ENCODE measurements at regions not wholly inside any gene's neighbourhood (a gene's known extent, or its start where the extent isn't known, plus 50 kb on each side); places are given as distances from the start of the nearest gene placed in this dataset.
A peak's percentile ranks its signal among the peaks of the same experiment; 100 is the strongest.

DNA sequence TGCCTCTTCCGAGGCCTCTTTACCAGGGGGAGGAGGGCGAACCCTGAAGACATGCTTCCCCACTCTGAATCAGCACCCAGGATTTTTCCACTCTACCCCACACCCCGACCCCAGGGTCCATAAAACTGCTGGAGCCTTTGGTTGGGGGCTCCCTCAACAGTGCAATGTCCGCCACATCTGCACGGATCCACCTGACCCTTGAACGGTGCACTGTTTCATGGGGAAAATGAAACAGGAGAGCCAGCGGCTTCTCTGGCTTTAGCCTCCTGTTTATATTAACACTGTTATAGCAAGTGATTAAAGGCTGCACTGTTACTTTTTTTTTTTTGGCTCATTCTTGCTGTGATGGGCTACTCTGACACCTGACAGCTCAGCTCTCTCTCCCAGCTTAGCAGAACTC lies 124.1 kb upstream of the DLG1 start:
- no peak overlapping the region for H3K27ac ChIP-seq
- peaks cover 10% of the 10 kb centered on the region for H3K27me3 Mint-ChIP-seq (ENCODE audit: insufficient read depth, low read depth)
- no peaks in the 10 kb centered on the region for H3K36me3 Mint-ChIP-seq
- H3K27me3 ChIP-seq, result no peaks in the 10 kb centered on the region
- no peaks in the 10 kb centered on the region for H4K20me1 ChIP-seq (ENCODE audit: low read depth)
- H3K9ac ChIP-seq, result no peak overlapping the region
- no peaks in the 10 kb centered on the region for H3K9me3 Mint-ChIP-seq
- H3K36me3 ChIP-seq, result no peaks in the 10 kb centered on the region
- peaks cover 14% of the 10 kb centered on the region for H3F3A ChIP-seq (ENCODE audit: low read depth)
- no peaks in the 10 kb centered on the region for H3K79me2 ChIP-seq (ENCODE audit: low read depth)
- no peak overlapping the region for H3K4me3 Mint-ChIP-seq
- no peaks in the 10 kb centered on the region for H3K9me3 ChIP-seq (ENCODE audit: low read depth)
- H3K4me3 ChIP-seq, result no peak overlapping the region
- H3K4me2 ChIP-seq, result no peak overlapping the region
- DNase-seq (ENCODE audit: low spot score), result no peak
- peak overlapping the region; percentile 50 for H3K27ac Mint-ChIP-seq
- H2AFZ ChIP-seq (replicated peaks), result no peak overlapping the region
- peaks cover 26% of the 10 kb centered on the region for H3K4me1 ChIP-seq
- TF ChIP-seq CTCF (IDR thresholded peaks at IDR 0.05), result no peak
- no peak for TF ChIP-seq EZH2 (IDR thresholded peaks at IDR 0.05)
- TF ChIP-seq EZH2phosphoT487 (IDR thresholded peaks at IDR 0.05), result no peak
- peaks cover 19% of the 10 kb centered on the region for H3K4me1 Mint-ChIP-seq

DNA sequence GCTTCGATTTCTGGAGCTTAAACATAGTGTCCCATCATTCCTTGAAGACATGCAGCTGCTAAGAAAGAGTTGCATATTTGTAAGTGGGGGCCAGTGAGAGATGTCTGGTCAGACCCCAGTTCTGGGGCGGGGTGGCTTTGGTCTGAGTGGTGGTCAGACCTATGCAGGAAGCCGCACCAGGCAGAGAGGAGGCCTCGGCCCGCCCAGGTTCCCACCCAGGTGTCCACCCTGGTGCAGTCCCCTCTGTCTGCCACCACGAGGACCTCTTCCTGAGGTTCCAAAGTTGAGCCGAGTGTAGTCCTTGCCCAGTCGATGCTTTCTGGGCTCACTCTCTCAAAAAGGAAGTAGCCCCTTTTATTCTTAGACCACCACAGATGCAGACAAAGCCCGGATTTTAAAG lies 122.6 kb upstream of the DLG1 start:
- Histone ChIP-seq H3F3A (ENCODE audit: low read depth) (peaks cover 17% of the 10 kb centered on the region), H3K79me2 (ENCODE audit: low read depth) (no peaks in the 10 kb centered on the region), H3K4me1 (peaks cover 31% of the 10 kb centered on the region), H2AFZ (replicated peaks) (no peak overlapping the region), H3K36me3 (no peaks in the 10 kb centered on the region), H3K27me3 (no peaks in the 10 kb centered on the region), H3K27ac (no peak overlapping the region), H4K20me1 (ENCODE audit: low read depth) (no peaks in the 10 kb centered on the region), H3K9me3 (ENCODE audit: low read depth) (no peaks in the 10 kb centered on the region), H3K9ac (no peak overlapping the region), H3K4me3 (no peak overlapping the region), H3K4me2 (no peak overlapping the region)
- peaks cover 11% of the 10 kb centered on the region for H3K4me1 Mint-ChIP-seq
- H3K9me3 Mint-ChIP-seq, result no peaks in the 10 kb centered on the region
- H3K27me3 Mint-ChIP-seq (ENCODE audit: insufficient read depth, low read depth), result peaks cover 10% of the 10 kb centered on the region
- H3K4me3 Mint-ChIP-seq, result no peak overlapping the region
- no peak overlapping the region for H3K27ac Mint-ChIP-seq
- no peak for DNase-seq (ENCODE audit: low spot score)
- TF ChIP-seq EZH2 (IDR thresholded peaks at IDR 0.05), result no peak
- TF ChIP-seq EZH2phosphoT487 (IDR thresholded peaks at IDR 0.05), result no peak
- no peak for TF ChIP-seq CTCF (IDR thresholded peaks at IDR 0.05)
- no peaks in the 10 kb centered on the region for H3K36me3 Mint-ChIP-seq

GRCh38 chr3:197420566-197420965 lies 122.2 kb upstream of the DLG1 start:
- H3K4me3 Mint-ChIP-seq, result no peak overlapping the region
- H3K9me3 ChIP-seq (ENCODE audit: low read depth), result no peaks in the 10 kb centered on the region
- H4K20me1 ChIP-seq (ENCODE audit: low read depth), result no peaks in the 10 kb centered on the region
- H3K4me1 Mint-ChIP-seq, result peaks cover 11% of the 10 kb centered on the region
- TF ChIP-seq EZH2phosphoT487 (IDR thresholded peaks at IDR 0.05) (no peak), CTCF (IDR thresholded peaks at IDR 0.05) (no peak), EZH2 (IDR thresholded peaks at IDR 0.05) (no peak)
- peaks cover 31% of the 10 kb centered on the region for H3K4me1 ChIP-seq
- H3K36me3 Mint-ChIP-seq, result no peaks in the 10 kb centered on the region
- no peaks in the 10 kb centered on the region for H3K27me3 ChIP-seq
- no peak overlapping the region for H3K27ac Mint-ChIP-seq
- peaks cover 8% of the 10 kb centered on the region for H3K27me3 Mint-ChIP-seq (ENCODE audit: insufficient read depth, low read depth)
- no peak for DNase-seq (ENCODE audit: low spot score)
- H3K36me3 ChIP-seq, result no peaks in the 10 kb centered on the region
- H3K79me2 ChIP-seq (ENCODE audit: low read depth), result no peaks in the 10 kb centered on the region
- H3K4me2 ChIP-seq, result no peak overlapping the region
- no peak overlapping the region for H3K4me3 ChIP-seq
- H3K9me3 Mint-ChIP-seq, result no peaks in the 10 kb centered on the region
- no peak overlapping the region for H3K27ac ChIP-seq
- peaks cover 17% of the 10 kb centered on the region for H3F3A ChIP-seq (ENCODE audit: low read depth)
- no peak overlapping the region for H3K9ac ChIP-seq
- H2AFZ ChIP-seq (replicated peaks), result no peak overlapping the region

Measured in neural progenitor cell (in vitro differentiated cells).